ENCODE measurements at regions not wholly inside any gene's neighbourhood (a gene's known extent, or its start where the extent isn't known, plus 50 kb on each side); places are given as distances from the start of the nearest gene placed in this dataset.

DNA sequence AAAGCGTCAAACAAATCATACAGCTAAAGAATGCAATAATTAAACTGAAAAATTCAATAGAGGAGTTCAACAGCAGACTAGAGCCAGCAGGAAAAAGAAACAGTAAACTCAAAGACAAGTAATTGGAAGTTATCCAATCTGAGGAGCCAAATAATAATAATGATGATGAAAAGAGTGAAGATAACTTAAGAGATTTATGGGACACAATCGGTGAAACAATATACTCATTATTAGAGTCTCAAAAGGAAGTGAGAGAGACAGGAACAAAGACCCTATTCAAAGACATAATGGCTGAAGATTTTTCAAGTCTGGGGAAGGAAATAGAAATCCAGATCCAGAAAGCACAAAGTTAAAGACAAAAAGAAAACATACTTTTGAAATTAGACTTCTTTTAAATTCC lies 263.9 kb upstream of the NR4A3 start:
- ATAC-seq: no peak
- intact Hi-C loops (cut with DNase I, micrococcal nuclease): no loop called here
- DNase-seq: no peak

DNA sequence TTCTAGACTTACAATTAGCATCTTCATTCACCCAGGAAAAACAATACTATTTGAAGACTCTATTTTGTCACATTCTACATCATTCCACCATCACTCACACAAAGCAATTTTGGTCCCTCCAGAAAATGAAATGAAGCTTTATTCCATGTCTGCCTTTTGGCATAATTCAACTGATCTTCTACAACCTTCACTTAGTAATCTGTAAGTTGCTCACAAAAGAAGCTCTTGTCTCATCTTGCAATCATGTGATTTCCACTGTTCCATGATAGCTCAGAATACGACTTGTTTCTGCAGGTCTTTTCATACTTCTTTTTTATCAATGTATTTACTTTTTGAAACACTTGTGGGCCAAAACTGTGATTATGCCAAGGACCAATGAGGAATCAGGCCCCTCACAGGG lies 261.9 kb upstream of the NR4A3 start:
- intact Hi-C loops (cut with DNase I, micrococcal nuclease): no loop called here
- DNase-seq (no peak), ATAC-seq (no peak)

DNA sequence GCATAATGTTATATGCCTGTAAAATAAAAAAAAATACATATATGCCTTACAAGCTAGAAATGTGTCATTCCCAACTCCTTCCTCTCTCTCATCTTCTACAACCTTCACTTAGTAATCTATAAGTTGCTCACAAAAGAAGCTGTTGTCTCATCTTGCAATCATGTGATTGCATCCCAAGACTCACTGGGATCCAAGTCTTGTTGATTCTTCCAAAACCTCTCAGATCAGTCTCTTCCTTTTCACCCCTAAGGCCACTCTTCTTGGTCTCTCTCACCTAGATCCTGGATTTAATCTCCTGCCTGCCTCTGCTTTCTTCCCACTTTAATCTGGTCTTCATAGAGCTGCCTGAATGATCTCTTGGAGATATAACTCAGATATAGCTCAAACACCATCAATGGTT lies 261.1 kb upstream of the NR4A3 start:
- no peak for DNase-seq
- no peak for ATAC-seq
- intact Hi-C loops (cut with DNase I, micrococcal nuclease): no loop called here

DNA sequence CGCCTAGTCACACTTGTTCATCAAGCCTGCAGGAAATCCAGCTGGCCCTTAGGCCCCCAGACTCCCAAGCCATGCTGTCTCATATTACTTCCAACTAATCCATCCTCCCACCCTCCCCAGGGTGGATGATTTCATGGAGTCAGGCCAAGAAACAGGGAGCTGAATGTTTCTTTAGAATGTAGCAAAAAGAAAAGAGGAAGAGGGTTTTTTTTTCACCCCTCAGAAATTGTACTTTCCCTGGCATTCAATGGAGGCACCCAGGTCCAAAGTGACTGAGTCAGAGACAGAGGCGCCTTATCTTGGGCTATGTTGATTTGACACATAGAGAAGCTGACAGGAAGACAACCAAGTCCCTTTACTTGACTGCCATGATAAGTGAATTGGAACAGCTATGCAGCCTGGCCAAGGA lies 260.2 kb upstream of the NR4A3 start:
- no peak for DNase-seq
- no peak for ATAC-seq

DNA sequence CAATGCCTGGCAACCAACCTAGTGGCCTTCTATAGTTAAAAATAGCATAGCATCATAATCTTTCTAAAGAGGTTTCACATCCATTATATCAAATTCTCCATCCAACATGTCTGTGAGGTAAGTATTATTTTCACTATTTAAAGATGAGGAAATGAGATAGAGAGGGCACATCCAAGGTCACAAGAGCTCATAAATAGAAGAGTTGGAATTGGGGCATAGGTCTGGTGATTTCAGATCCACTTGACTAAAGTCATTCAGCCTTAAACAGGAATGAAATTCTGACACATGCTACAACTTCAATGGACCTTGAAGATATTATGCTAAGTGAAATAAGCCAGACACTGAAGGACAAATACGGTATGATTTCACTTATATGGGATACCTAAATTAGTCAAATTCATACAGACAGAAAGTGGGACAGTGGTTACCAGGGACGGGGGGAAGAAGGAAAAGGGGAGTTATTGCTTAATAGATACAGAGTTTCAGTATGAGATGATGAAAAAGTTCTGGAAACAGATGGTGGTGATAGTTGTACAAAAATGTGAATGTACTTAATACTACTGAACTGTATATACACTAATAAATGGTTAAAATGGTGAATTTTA lies 259.6 kb upstream of the NR4A3 start:
- DNase-seq: no peak
- intact Hi-C loops (cut with DNase I, micrococcal nuclease): no loop called here
- no peak for ATAC-seq

More for the DNA sequence above, 260.2 kb upstream of the NR4A3 start:
- intact Hi-C loops (cut with DNase I, micrococcal nuclease): no loop called here

DNA sequence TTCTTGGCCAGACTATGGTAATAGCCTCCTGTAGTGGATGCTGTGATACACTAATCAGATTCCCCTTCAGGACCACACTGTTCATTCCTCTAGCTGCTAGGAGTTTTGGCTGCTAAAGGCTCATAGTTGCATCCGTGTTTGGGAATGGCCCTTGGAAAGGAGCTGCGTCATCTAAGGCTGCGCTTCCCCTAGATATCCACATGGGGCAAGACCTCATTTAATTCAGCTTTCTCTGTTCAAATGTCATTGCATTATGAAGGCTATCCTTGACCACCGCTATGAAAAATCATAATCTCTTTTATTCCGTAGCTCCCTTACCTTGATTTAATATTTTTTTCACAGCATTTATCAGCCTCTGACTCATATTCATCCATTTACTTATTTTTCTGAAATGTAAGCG lies 258.3 kb upstream of the NR4A3 start:
- DNase-seq (no peak), ATAC-seq (no peak)
- intact Hi-C loops (cut with DNase I, micrococcal nuclease): no loop called here

DNA sequence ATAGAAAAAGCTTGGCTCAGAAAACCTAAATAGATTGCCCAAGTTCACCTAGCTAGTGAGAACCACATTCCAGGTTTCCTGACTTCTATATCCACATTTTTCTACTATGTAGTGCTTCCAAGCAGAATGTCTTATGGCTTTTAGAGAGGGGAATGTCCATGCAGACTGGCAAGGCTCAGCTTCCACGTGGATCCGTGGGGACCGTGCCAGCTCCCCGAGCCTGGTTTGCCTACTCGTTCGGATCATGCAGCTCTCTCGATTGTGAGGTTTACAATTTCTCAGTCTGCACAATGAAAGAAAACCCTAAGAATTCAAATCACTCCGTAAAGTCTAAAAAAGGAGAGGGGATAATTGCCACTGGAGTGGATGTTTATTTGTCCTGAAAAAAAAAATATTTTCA lies 256.5 kb upstream of the NR4A3 start:
- intact Hi-C loops (cut with DNase I, micrococcal nuclease): no loop called here
- ATAC-seq (no peak), DNase-seq (no peak)

DNA sequence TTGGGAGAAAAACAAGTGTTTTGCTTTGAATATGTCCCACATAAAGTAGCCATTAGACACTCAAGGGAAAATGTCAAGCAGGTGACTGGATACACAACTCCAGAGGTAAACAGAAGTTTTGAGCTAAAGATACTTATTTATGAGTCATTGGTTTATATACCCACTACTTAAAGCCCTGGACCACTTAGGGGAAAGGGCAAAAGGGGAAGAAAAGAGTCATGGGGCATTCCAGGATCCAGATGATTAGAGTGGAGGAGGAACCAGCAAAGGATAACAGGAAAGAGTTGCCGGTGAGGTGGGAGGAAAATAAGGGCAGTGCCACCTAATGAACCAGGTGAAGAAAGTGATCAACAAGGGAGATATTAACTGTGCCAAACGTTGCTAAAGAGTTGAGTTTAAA lies 254.2 kb upstream of the NR4A3 start:
- intact Hi-C loops (cut with DNase I, micrococcal nuclease): no loop called here
- DNase-seq (no peak), ATAC-seq (no peak)

DNA sequence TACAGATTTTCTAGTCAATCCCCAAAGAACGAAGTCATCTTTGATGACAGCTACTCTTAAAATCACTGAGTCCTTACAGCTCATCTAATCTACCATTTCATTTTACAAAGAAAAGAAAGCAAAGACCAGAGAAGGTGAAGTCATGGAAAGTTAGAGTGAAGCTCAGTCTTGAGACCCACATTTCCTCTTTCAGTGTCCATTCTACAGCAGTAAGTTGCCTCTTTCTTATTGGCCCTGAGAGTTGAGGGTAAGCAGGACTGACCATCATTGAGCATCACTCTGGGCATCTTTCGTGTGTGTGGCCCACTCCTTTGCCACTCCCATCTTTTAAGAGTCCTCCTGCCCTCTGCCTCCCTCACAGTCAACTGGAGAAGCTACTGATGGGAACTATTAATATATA lies 251.8 kb upstream of the NR4A3 start:
- ATAC-seq: no peak
- intact Hi-C loops (cut with DNase I, micrococcal nuclease): no loop called here
- no peak for DNase-seq

DNA sequence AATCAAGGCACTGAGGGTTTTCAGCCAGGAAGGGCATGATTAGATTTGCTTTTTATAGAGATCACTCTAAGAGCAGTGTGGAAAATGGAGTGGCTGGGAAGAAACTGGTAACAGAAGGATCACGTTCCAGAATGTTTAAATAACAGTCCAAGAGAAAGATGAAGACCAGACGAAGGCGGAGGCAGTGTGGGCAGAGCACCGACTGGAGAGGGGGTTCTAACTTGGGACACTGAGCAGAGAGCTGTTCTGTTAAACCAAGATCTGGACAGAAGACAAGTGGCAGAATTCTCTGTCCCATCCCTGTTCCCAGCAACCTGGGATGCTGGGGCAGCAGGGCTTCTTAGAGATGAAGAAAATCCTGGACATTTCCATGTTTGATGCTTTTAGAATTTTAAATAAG lies 249.1 kb upstream of the NR4A3 start:
- ATAC-seq: no peak
- intact Hi-C loops (cut with DNase I, micrococcal nuclease): no loop called here
- no peak for DNase-seq

DNA sequence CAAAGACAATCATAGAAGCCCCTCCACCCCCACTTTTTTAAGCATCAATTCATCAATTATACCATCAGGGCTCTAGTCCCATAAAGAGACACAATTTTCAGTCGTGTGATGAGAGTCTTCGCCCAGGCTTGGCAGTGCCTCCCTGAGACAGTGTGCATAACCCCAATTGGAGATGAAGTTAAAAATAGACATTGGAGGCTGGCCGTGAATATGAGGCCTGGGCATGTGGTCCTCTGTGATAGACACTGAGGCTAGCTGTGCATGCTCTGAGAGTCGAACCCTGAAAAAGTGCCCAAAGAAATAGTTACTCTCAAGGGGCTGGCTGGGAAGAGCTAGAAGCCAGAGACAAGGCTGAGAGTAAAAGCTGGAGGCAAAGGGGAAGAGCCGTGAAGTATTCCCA lies 248.6 kb upstream of the NR4A3 start:
- intact Hi-C loops (cut with DNase I, micrococcal nuclease): no loop called here
- DNase-seq (no peak), ATAC-seq (no peak)

DNA sequence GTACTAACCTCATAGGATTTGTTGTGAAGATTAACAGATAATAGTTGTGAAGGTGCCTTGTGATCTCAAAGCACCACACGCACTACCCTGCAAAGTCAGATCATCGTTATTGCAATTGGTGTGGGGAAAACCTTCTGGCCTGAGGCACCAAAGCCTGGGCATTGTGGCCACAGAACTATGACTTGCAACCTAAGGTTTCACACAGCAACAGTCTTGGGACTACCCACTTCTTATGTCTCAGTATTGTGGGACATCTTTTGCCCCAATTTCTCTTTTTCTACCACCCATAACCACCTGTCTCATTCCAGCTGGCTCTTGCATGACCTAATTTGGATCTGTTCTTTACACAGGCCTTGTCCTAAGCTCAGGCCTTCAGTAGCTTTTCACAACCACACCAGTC lies 247.8 kb upstream of the NR4A3 start:
- ATAC-seq (no peak), DNase-seq (no peak)
- intact Hi-C loops (cut with DNase I, micrococcal nuclease): no loop called here

DNA sequence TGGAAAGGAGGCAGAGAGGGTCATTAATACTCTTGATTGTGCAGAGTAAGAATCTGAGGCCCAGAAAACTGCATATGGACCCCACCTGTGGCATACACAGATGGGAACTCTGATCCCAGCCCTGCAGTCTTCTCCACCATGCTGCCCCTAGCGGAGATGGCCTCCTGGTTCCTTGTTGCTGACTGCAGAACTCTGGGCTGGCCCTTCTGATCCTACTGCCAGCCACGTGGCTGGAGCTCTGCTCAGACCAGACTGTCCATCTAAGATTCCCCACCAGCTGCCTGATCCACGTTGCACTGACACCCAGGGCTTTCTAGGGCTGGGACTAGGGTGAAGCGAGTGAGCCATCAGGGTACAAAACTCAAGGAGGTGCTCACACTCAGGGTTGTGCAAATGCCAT lies 245.7 kb upstream of the NR4A3 start:
- ATAC-seq: no peak
- intact Hi-C loops (cut with DNase I, micrococcal nuclease): no loop called here
- DNase-seq: no peak

DNA sequence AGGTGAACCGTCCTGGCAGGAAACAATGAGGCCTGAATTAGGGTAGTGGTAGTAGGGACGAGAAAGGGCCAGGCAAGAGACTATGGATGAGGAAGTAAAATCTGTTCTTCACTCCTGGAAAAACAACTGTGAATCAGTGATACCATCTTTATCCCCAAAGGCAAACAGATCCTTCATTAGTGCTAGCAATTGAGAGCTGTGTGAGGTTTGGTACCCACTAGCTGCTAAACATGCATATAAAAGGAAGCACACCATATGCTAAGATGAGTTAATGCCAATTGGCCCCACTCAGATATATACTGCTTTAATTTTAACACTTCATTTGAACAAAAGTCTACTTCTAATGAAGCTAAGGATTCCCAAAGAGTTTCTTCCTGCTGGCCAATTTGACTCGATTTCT lies 244.8 kb upstream of the NR4A3 start:
- no peak for ATAC-seq
- intact Hi-C loops (cut with DNase I, micrococcal nuclease): no loop called here
- no peak for DNase-seq

DNA sequence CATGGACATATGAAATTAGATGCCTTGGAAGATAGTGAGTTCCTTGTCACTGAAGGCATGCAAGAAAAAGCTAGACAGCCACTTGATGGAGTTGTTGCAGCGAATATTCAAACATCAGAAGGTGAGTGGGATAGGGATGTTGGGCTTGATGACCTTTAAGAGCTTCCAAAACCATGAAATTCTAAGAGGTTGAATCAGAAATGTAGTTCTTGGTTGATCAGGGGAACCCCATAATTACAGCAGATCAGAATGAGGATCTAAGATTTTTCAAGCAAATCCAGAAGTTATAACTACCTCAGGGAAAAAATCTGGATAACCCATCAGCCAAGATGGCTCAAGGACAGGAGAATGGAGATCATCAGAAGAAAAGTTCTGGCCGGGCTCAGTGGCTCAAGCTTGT lies 244.3 kb upstream of the NR4A3 start:
- no peak for DNase-seq
- intact Hi-C loops (cut with DNase I, micrococcal nuclease): no loop called here

DNA sequence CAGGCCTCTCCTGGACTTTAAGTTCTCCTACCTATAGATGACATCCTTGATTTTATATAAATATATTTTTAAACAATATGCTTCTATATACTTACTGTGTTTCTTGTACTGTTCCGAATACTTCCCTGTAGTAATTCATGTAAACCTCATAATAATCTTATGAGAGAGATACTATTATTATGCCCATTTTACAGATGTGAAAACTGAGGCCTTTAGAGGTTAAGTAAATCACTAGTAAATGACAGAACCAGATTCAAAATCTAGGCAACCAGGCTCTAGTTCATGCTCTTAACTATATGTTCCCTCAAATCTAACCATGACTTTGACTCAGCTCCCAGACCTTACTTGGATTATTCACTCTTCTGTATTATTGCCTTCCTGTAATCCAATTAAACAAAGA lies 243.0 kb upstream of the NR4A3 start:
- intact Hi-C loops (cut with DNase I, micrococcal nuclease): no loop called here
- DNase-seq (no peak), ATAC-seq (no peak)

More for the DNA sequence above, 244.3 kb upstream of the NR4A3 start:
- no peak for ATAC-seq

DNA sequence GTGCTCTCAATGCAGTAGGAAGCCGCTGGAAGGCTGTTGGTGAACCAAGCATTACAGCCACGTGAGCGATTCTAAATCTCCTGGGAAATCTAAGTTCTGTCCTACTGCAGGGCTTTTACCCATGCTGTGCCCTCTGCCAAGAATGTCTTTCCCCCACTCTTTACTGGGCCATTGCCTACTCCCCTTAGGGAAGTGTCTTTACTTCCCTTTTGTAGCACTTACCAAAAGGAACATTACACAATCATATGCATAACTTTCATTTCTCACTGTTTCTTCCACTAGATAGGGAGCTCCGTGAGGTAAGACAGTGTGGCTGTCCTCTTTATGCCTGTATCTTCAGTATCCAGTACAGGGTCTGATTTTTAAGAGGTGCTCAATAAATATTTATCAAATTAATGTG lies 241.7 kb upstream of the NR4A3 start:
- intact Hi-C loops (cut with DNase I, micrococcal nuclease): no loop called here
- DNase-seq (no peak), ATAC-seq (no peak)

DNA sequence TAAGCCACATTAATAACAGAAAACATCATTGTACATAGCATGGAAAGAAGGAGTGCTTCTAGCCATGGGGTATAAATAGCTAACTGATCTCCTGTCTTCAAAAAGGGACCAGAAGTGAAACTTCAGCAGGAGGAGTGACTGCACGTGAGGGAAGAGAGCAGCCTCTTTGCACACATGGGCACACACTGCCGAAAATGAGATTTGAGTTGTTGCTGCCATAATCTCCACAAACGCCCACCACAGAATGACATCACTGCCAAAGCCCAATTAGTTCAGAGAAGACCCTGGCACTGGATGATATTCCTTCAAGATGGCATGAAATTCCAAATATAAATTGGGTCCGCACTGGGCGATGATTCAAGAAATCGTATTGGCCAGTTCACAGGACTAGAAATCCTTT lies 238.9 kb upstream of the NR4A3 start:
- ATAC-seq (no peak), DNase-seq (no peak)
- intact Hi-C loops (cut with DNase I, micrococcal nuclease): no loop called here

DNA sequence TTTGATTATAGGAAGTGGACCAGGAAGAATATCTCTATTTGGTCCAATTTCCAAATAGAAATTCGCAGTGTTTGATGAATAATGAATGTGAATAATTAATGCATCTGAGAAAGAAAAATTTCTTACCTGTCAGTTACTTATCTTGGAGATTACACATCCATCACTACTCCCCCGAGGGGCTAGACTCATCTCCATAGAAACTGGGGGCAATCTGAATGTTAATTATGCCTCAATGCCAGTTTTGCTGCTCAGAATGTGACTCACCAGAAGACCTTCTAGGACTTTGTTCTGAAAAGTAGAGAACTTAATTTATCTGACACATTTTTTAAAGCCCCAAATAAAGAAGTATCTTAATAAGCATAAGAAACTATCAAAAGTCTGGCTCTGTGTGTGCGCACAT lies 233.4 kb upstream of the NR4A3 start:
- DNase-seq (no peak), ATAC-seq (no peak)
- intact Hi-C loops (cut with DNase I, micrococcal nuclease): no loop called here

DNA sequence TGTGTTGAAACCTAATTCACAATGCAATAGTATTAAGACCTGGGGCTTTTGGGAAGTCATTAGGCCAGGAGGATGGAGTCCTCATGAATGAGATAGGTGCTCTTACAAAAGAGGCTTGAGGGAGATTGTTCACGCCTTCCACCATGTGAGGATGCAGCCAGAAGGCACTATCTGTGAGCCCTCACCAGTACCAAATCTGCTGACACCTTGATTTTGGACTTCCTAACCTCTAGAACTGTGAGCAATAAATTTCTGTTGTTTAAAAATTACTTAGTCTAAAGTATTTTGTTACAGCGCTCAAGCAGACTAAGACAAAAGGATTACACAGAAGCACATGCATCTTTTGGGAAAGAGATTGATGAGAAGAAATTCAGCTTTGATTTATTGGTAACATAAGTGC lies 232.9 kb upstream of the NR4A3 start:
- intact Hi-C loops (cut with DNase I, micrococcal nuclease): no loop called here
- DNase-seq (no peak), ATAC-seq (no peak)

DNA sequence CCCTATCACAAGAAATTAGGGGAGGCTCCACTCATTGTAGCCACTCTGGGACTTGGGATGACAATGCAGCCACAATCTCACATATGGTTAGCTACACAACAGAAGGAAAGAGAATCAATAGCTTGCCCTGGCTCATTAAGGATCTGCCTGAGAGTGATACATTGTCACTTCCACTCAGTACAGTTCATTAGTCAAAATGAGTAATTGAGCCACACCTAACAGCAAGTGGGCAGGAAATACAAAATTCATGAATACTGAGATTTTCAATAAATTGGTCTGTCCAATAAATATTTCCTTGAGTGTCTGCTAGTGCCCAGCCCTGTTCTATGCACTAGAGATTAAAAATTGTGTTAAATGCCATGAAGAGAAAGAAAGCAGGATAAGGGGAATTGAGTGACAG lies 231.3 kb upstream of the NR4A3 start:
- DNase-seq (no peak), ATAC-seq (no peak)
- intact Hi-C loops (cut with DNase I, micrococcal nuclease): no loop called here

DNA sequence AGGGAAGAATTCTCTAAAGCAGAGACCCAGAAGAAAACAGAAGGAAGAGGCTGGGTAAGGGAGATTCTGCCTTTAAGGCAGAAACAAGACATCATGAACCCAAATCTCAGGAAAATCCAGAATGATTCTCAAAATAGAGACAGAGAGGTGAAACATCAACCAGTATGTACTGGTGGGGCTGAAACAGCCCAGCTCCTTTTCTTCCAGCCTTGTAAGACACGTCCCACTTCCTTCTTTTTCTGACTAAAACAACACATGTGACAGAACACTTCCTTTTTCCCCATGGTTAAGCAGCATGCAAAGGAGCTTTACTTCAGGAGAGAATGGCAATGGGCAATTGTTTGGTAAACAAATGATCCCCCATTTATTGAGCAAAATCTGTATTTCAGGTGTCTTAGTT lies 230.8 kb upstream of the NR4A3 start:
- no peak for ATAC-seq
- no peak for DNase-seq
- intact Hi-C loops (cut with DNase I, micrococcal nuclease): no loop called here

All from left colon (tissue), 2 donors.